ENCODE measurements at regions not wholly inside any gene's neighbourhood (a gene's known extent, or its start where the extent isn't known, plus 50 kb on each side); places are given as distances from the start of the nearest gene placed in this dataset.

GRCh38 chr1:56382929-56383328 lies 196.4 kb downstream of the PLPP3 start:
- DNase-seq (ENCODE audit: low spot score in 2 of 2) = no peak
- no peak for TF ChIP-seq POLR2A (IDR thresholded peaks at IDR 0.05)
- TF ChIP-seq CTCF (IDR thresholded peaks at IDR 0.05) = no peak
- WGBS, 2 donors = 93 to 94% methylated on average over 5 of the region's 5 CpGs
- no peak overlapping the region for H3K4me3 ChIP-seq (ENCODE audit: low read depth, poor library complexity, severe bottlenecking)
- intact Hi-C loops (cut with DNase I; ENCODE audit: low total_unique reads) = no loop called here

DNA sequence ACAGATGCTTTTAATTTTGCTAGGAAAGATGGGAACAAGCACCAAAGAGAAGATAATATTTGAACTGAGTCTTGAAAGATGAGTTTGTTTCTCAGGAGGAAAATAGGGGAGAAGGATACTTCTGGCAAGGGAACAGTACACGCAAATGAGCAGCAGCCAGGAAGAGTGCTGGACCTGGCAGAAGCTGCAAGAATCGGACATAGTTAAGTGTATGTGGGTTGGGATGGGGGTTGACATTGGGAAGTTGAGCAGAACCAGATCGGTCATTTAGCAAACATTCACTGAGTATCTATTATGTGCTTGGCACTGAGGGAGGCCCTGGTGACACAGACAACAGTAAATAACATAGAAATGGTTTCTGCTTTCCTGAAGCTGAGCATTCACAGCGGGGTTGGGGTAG lies 198.8 kb downstream of the PLPP3 start:
- WGBS, 2 donors = 56 to 61% methylated on average over 4 of the region's 4 CpGs
- no peak for TF ChIP-seq POLR2A (IDR thresholded peaks at IDR 0.05)
- no peak for TF ChIP-seq CTCF (IDR thresholded peaks at IDR 0.05)
- intact Hi-C loops (cut with DNase I; ENCODE audit: low total_unique reads) = no loop called here
- H3K4me3 ChIP-seq (ENCODE audit: low read depth, poor library complexity, severe bottlenecking) = no peak overlapping the region
- DNase-seq (ENCODE audit: low spot score in 2 of 2) = no peak

GRCh38 chr1:56378341-56379070 lies 200.9 kb downstream of the PLPP3 start:
- no peak for DNase-seq (ENCODE audit: low spot score in 2 of 2)
- TF ChIP-seq CTCF (IDR thresholded peaks at IDR 0.05) (no peak), POLR2A (IDR thresholded peaks at IDR 0.05) (no peak)
- intact Hi-C loops (cut with DNase I; ENCODE audit: low total_unique reads) = no loop called here
- WGBS, 2 donors = 56 to 59% methylated on average over 6 of the region's 6 CpGs
- H3K4me3 ChIP-seq (ENCODE audit: low read depth, poor library complexity, severe bottlenecking) = no peak overlapping the region

GRCh38 chr1:56377431-56377830 lies 201.9 kb downstream of the PLPP3 start:
- WGBS, 2 donors = 69 to 70% methylated on average over 2 of the region's 2 CpGs
- TF ChIP-seq CTCF (IDR thresholded peaks at IDR 0.05) = no peak
- no peak for TF ChIP-seq POLR2A (IDR thresholded peaks at IDR 0.05)
- H3K4me3 ChIP-seq (ENCODE audit: low read depth, poor library complexity, severe bottlenecking) = no peak overlapping the region
- intact Hi-C loops (cut with DNase I; ENCODE audit: low total_unique reads) = no loop called here
- DNase-seq (ENCODE audit: low spot score in 2 of 2) = no peak

GRCh38 chr1:56376188-56376984 lies 203.0 kb downstream of the PLPP3 start:
- DNase-seq (ENCODE audit: low spot score in 2 of 2) = peak; percentile 20 to 89
- TF ChIP-seq POLR2A (IDR thresholded peaks at IDR 0.05) (no peak), CTCF (IDR thresholded peaks at IDR 0.05) (no peak)
- intact Hi-C loops (cut with DNase I; ENCODE audit: low total_unique reads) = no loop called here
- H3K4me3 ChIP-seq (ENCODE audit: low read depth, poor library complexity, severe bottlenecking) = no peak overlapping the region
- WGBS, 2 donors = 26 to 27% methylated on average over 7 of the region's 7 CpGs

All from lower leg skin (tissue), 4 donors.